B cell (primary cell): ENCODE measurements at regions not wholly inside any gene's neighbourhood (a gene's known extent, or its start where the extent isn't known, plus 50 kb on each side); places are given as distances from the start of the nearest gene placed in this dataset.
"Not testable (repeated sequence)": the region's sequence is repeated elsewhere in the genome, so short reads cannot be mapped to it uniquely, and the experiment has no call there.

Experiments used
- EZH2 ChIP-seq: IDR thresholded peaks from 2 replicates; pipeline ENCODE4 v1.6.1; 2012; ENCODE audit warnings: borderline replicate concordance, low read depth, mild to moderate bottlenecking, moderate library complexity, low read length; ENCODE audit not compliant: insufficient read depth, poor library complexity, severe bottlenecking
- TF ChIP-seq, protein P1 (sequence below): fragments of 200-600 bp; IDR thresholded peaks from one replicate; pipeline ENCODE4 v1.8.0; 2022; ENCODE audit warnings: antibody characterized with exemption, mild to moderate bottlenecking

DNA sequence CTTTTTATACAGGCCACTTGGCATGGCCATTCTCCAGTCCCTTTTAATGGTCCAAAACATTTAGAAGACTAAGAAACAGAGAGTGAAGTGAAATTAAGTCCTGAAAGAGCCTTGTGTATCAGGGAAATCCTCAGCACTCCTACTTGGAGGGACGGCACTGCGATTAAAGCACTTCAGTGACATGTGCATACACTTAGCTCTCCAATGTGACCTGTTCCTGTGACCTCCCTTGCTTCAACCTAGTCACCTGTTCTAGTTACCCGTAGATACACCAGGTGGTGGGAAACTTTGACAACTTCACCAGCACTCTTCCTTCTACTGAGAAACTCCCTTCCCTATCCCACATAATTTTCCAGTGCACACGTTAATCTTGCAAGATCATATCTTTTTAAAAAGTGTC, 51.4 kb upstream of the POMZP3 start:
- not testable (repeated sequence) for TF ChIP-seq EZH2
- TF ChIP-seq, protein P1, sequence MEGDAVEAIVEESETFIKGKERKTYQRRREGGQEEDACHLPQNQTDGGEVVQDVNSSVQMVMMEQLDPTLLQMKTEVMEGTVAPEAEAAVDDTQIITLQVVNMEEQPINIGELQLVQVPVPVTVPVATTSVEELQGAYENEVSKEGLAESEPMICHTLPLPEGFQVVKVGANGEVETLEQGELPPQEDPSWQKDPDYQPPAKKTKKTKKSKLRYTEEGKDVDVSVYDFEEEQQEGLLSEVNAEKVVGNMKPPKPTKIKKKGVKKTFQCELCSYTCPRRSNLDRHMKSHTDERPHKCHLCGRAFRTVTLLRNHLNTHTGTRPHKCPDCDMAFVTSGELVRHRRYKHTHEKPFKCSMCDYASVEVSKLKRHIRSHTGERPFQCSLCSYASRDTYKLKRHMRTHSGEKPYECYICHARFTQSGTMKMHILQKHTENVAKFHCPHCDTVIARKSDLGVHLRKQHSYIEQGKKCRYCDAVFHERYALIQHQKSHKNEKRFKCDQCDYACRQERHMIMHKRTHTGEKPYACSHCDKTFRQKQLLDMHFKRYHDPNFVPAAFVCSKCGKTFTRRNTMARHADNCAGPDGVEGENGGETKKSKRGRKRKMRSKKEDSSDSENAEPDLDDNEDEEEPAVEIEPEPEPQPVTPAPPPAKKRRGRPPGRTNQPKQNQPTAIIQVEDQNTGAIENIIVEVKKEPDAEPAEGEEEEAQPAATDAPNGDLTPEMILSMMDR = not testable (repeated sequence)
